CD4-positive, CD25-positive, alpha-beta regulatory T cell (primary cell): ENCODE measurements at regions not wholly inside any gene's neighbourhood (a gene's known extent, or its start where the extent isn't known, plus 50 kb on each side); places are given as distances from the start of the nearest gene placed in this dataset.

Source experiments
- ATAC-seq, 2 donors: fragments of 150-1000 bp; cut with Tn5 transposase; one replicate each; pipeline ENCODE4 v1.10.0; 2021; ENCODE audit warnings: low read depth in 2 of 2, moderate number of reproducible peaks in 2 of 2, moderate library complexity in 1 of 2
- DNase-seq, 3 donors: peaks; one replicate each; pipeline versions ENCODE4 v3.0.0 to v3.0.0-alpha.2; 2012 to 2022; ENCODE audit warnings: mixed read lengths in 1 of 3
- H3K27ac ChIP-seq: one replicate; pipeline ENCODE4 v1.7.0; 2013; ENCODE audit warnings: mild to moderate bottlenecking, low read length; ENCODE audit not compliant: insufficient read depth, poor library complexity, severe bottlenecking
- H3K27me3 ChIP-seq: one replicate; pipeline ENCODE4 v1.7.0; 2013; ENCODE audit warnings: low read length; ENCODE audit not compliant: control insufficient read depth, insufficient read depth
- H3K36me3 ChIP-seq: one replicate; pipeline ENCODE4 v1.7.0; 2013; ENCODE audit warnings: mild to moderate bottlenecking, low read length, moderate library complexity; ENCODE audit not compliant: control insufficient read depth, insufficient read depth
- H3K4me1 ChIP-seq: 2 replicates; pipeline ENCODE4 v1.7.0; 2013; ENCODE audit warnings: mild to moderate bottlenecking, low read length; ENCODE audit not compliant: insufficient read depth, control insufficient read depth, poor library complexity, severe bottlenecking
- H3K4me3 ChIP-seq: one replicate; pipeline ENCODE4 v1.7.0; 2013; ENCODE audit warnings: low read depth, mild to moderate bottlenecking, low read length, moderate library complexity
- H3K9me3 ChIP-seq, 2 experiments: 1 replicate in 1 of 2; 2 replicates in 1 of 2; pipeline ENCODE4 v1.7.0; 2013; ENCODE audit warnings: low read length in 2 of 2, mild to moderate bottlenecking in 1 of 2, moderate library complexity in 1 of 2; ENCODE audit not compliant: control insufficient read depth in 2 of 2
- H3K27ac Mint-ChIP-seq, 3 donors: one replicate each; pipeline ENCODE4 v1.8.0; 2020 to 2022; ENCODE audit warnings: mild to moderate bottlenecking in 3 of 3, mixed read lengths in 3 of 3, moderate library complexity in 2 of 3
- H3K27me3 Mint-ChIP-seq: one replicate; pipeline ENCODE4 v1.8.0; 2022; ENCODE audit warnings: mild to moderate bottlenecking, mixed read lengths
- H3K36me3 Mint-ChIP-seq: one replicate; pipeline ENCODE4 v1.8.0; 2020; ENCODE audit warnings: mixed read lengths
- H3K4me1 Mint-ChIP-seq, 4 donors: one replicate each; pipeline ENCODE4 v1.8.0; 2020 to 2022; ENCODE audit warnings: mixed read lengths in 4 of 4, mild to moderate bottlenecking in 1 of 4
- H3K4me3 Mint-ChIP-seq, 4 donors: one replicate each; pipeline ENCODE4 v1.8.0; 2020 to 2022; ENCODE audit warnings: mild to moderate bottlenecking in 4 of 4, mixed read lengths in 4 of 4, moderate library complexity in 3 of 4
- H3K9me3 Mint-ChIP-seq, 7 donors: one replicate each; pipeline ENCODE4 v1.8.0; 2020 to 2022; ENCODE audit warnings: mixed read lengths in 7 of 7, mild to moderate bottlenecking in 3 of 7, moderate library complexity in 2 of 7

GRCh38 chr6:105488516-105489215 lies 85.8 kb upstream of the PREP start:
- DNase-seq, result no peak
- Mint-ChIP-seq H3K9me3 (peaks cover 0 to 2% (median 0%) of the 10 kb centered on the region in 7 donors), H3K4me3 (no peak overlapping the region), H3K27ac (peak overlapping the region in 1 of 3 donors; percentile 11), H3K27me3 (peaks cover 4% of the 10 kb centered on the region), H3K4me1 (peaks cover 14 to 29% (median 27%) of the 10 kb centered on the region in 4 donors), H3K36me3 (no peaks in the 10 kb centered on the region)
- no peak overlapping the region for H3K27ac ChIP-seq
- no peaks in the 10 kb centered on the region for H3K36me3 ChIP-seq
- ATAC-seq, result no peak
- no peaks in the 10 kb centered on the region for H3K9me3 ChIP-seq
- H3K4me3 ChIP-seq, result no peak overlapping the region
- H3K4me1 ChIP-seq, result peaks cover 10% of the 10 kb centered on the region
- H3K27me3 ChIP-seq, result no peaks in the 10 kb centered on the region

- Mint-ChIP-seq H3K9me3 (peaks cover 0 to 1% (median 0%) of the 10 kb centered on the region in 7 donors), H3K4me1 (peaks cover 10 to 34% (median 25%) of the 10 kb centered on the region in 4 donors), H3K27me3 (peaks cover 4% of the 10 kb centered on the region), H3K4me3 (peak overlapping the region in 1 of 4 donors; percentile 48), H3K36me3 (no peaks in the 10 kb centered on the region), H3K27ac (peak overlapping the region in 1 of 3 donors; percentile 63)
- DNase-seq, result no peak
- peaks cover 25% of the 10 kb centered on the region for H3K4me1 ChIP-seq
- H3K27me3 ChIP-seq, result no peaks in the 10 kb centered on the region
- H3K9me3 ChIP-seq, result no peaks in the 10 kb centered on the region
- ATAC-seq, result no peak
- H3K27ac ChIP-seq, result no peak overlapping the region
- H3K4me3 ChIP-seq, result no peak overlapping the region
- no peaks in the 10 kb centered on the region for H3K36me3 ChIP-seq
These were observed 84.3 kb upstream of the PREP start for GRCh38 chr6:105487040-105487790.

GRCh38 chr6:105485456-105485855 lies 82.6 kb upstream of the PREP start:
- Histone ChIP-seq H3K4me3 (peak overlapping the region; percentile 7), H3K27ac (no peak overlapping the region), H3K9me3 (no peaks in the 10 kb centered on the region), H3K27me3 (no peaks in the 10 kb centered on the region), H3K4me1 (peaks cover 27% of the 10 kb centered on the region), H3K36me3 (no peaks in the 10 kb centered on the region)
- H3K27ac Mint-ChIP-seq, result peak overlapping the region in 2 of 3 donors; percentile 15 to 61
- H3K36me3 Mint-ChIP-seq, result no peaks in the 10 kb centered on the region
- peak overlapping the region in 1 of 4 donors; percentile 13 for H3K4me3 Mint-ChIP-seq
- ATAC-seq (no peak), DNase-seq (no peak)
- peaks cover 4% of the 10 kb centered on the region for H3K27me3 Mint-ChIP-seq
- peaks cover 14 to 43% (median 31%) of the 10 kb centered on the region in 4 donors for H3K4me1 Mint-ChIP-seq
- peaks cover 0 to 1% (median 0%) of the 10 kb centered on the region in 7 donors for H3K9me3 Mint-ChIP-seq

GRCh38 chr6:105484238-105485161 lies 81.6 kb upstream of the PREP start:
- Histone ChIP-seq H3K4me3 (peak overlapping the region; percentile 67), H3K9me3 (no peaks in the 10 kb centered on the region), H3K36me3 (no peaks in the 10 kb centered on the region), H3K27ac (peak overlapping the region; percentile 42), H3K27me3 (no peaks in the 10 kb centered on the region), H3K4me1 (peaks cover 27% of the 10 kb centered on the region)
- H3K27me3 Mint-ChIP-seq, result peaks cover 4% of the 10 kb centered on the region
- H3K4me1 Mint-ChIP-seq, result peaks cover 14 to 43% (median 28%) of the 10 kb centered on the region in 4 donors
- H3K4me3 Mint-ChIP-seq, result peak overlapping the region; percentile 27 to 89 (median 63)
- peaks cover 0 to 1% (median 0%) of the 10 kb centered on the region in 7 donors for H3K9me3 Mint-ChIP-seq
- H3K27ac Mint-ChIP-seq, result peak overlapping the region in 2 of 3 donors; percentile 34 to 61
- peak in 1 of 2 donors; percentile 28 for ATAC-seq
- DNase-seq, result peak in 2 of 3 donors; percentile 52 to 61
- H3K36me3 Mint-ChIP-seq, result no peaks in the 10 kb centered on the region

GRCh38 chr6:105483492-105483891 lies 80.6 kb upstream of the PREP start:
- Mint-ChIP-seq H3K27ac (peak overlapping the region in 1 of 3 donors; percentile 61), H3K4me3 (peak overlapping the region in 3 of 4 donors; percentile 7 to 53 (median 23)), H3K9me3 (peaks cover 0 to 1% (median 0%) of the 10 kb centered on the region in 7 donors), H3K36me3 (no peaks in the 10 kb centered on the region), H3K4me1 (peaks cover 11 to 41% (median 23%) of the 10 kb centered on the region in 4 donors), H3K27me3 (peaks cover 4% of the 10 kb centered on the region)
- Histone ChIP-seq H3K4me1 (peaks cover 27% of the 10 kb centered on the region), H3K27me3 (no peaks in the 10 kb centered on the region), H3K4me3 (peak overlapping the region; percentile 62), H3K27ac (no peak overlapping the region), H3K36me3 (no peaks in the 10 kb centered on the region), H3K9me3 (no peaks in the 10 kb centered on the region)
- ATAC-seq, result peak in 1 of 2 donors; percentile 33
- DNase-seq, result no peak

- no peak for ATAC-seq
- Histone ChIP-seq H3K36me3 (no peaks in the 10 kb centered on the region), H3K9me3 (no peaks in the 10 kb centered on the region), H3K27me3 (no peaks in the 10 kb centered on the region), H3K27ac (peak overlapping the region; percentile 19), H3K4me1 (peaks cover 27% of the 10 kb centered on the region), H3K4me3 (peak overlapping the region; percentile 62)
- no peaks in the 10 kb centered on the region for H3K36me3 Mint-ChIP-seq
- peaks cover 11 to 38% (median 23%) of the 10 kb centered on the region in 4 donors for H3K4me1 Mint-ChIP-seq
- DNase-seq, result no peak
- H3K27ac Mint-ChIP-seq, result peak overlapping the region in 2 of 3 donors; percentile 31 to 52
- H3K9me3 Mint-ChIP-seq, result peaks cover 0 to 1% (median 0%) of the 10 kb centered on the region in 7 donors
- peak overlapping the region; percentile 54 to 77 (median 62) for H3K4me3 Mint-ChIP-seq
- H3K27me3 Mint-ChIP-seq, result peaks cover 4% of the 10 kb centered on the region
These were observed 80.0 kb upstream of the PREP start for GRCh38 chr6:105482921-105483320.
